Endothelial cell of umbilical vein (primary cell): ENCODE measurements at regions not wholly inside any gene's neighbourhood (a gene's known extent, or its start where the extent isn't known, plus 50 kb on each side); places are given as distances from the start of the nearest gene placed in this dataset.
A peak's percentile ranks its signal among the peaks of the same experiment; 100 is the strongest.

ENCODE experiments used
- BruUV-seq: library from RNA; stranded (reverse); fragments of 400-500 nt; replicated peaks from 2 replicates; lab custom pipeline; 2021; lab: Mats Ljungman, UMichigan
- CTCF ChIA-PET: fragments of 300-600, 350-600 bp; sonication (Branson Sonifier 250); formaldehyde crosslinking; loops from one replicate; lab custom pipeline; 2021; ENCODE audit warnings: antibody characterized with exemption, inconsistent platforms; lab: Charles Lee
- POLR2A ChIA-PET: fragments of 300-600, 350-600 bp; sonication (Branson Sonifier 250); formaldehyde crosslinking; loops from one replicate; lab custom pipeline; 2021; ENCODE audit warnings: antibody characterized with exemption, inconsistent platforms; lab: Charles Lee
- DNase-seq: peaks from one replicate; pipeline ENCODE4 v3.0.0-alpha.2; 2011; ENCODE audit warnings: low read depth, low spot score
- FAIRE-seq: peaks from 2 replicates; lab custom pipeline; 2011; peaks lifted over from hg19 to GRCh38; lab: Jason Lieb, UNC
- H2AFZ ChIP-seq: 2 replicates; pipeline ENCODE4 v1.6.0; 2012; ENCODE audit warnings: low read depth, low read length, control low read depth, inconsistent platforms
- H3K27ac ChIP-seq: 2 replicates; pipeline ENCODE4 v1.5.1; 2011; ENCODE audit warnings: low read depth, mild to moderate bottlenecking, control low read depth, low read length, moderate library complexity; ENCODE audit not compliant: insufficient read depth
- H3K27me3 ChIP-seq, 2 experiments: 2 replicates each; pipeline versions ENCODE4 v1.6.0 to v1.6.1; 2011; ENCODE audit warnings: low read length in 2 of 2, mixed read lengths in 1 of 2; ENCODE audit not compliant: control insufficient read depth in 2 of 2, insufficient read depth in 2 of 2
- H3K36me3 ChIP-seq, 2 experiments: 2 replicates in 1 of 2; 3 replicates in 1 of 2; pipeline ENCODE4 v1.5.1; 2011; ENCODE audit warnings: low read length in 2 of 2, mild to moderate bottlenecking in 1 of 2, moderate library complexity in 1 of 2; ENCODE audit not compliant: control insufficient read depth in 2 of 2, insufficient read depth in 2 of 2; ENCODE audit errors: extremely low read depth in 1 of 2
- H3K4me1 ChIP-seq: 3 replicates; pipeline ENCODE4 v1.5.1; 2011; ENCODE audit warnings: mild to moderate bottlenecking, low read length; ENCODE audit not compliant: control insufficient read depth, insufficient read depth; ENCODE audit errors: extremely low read depth
- H3K4me2 ChIP-seq: 2 replicates; pipeline ENCODE4 v1.6.1; 2011; ENCODE audit warnings: low read length, control low read depth, mixed read lengths; ENCODE audit not compliant: insufficient read depth
- H3K4me3 ChIP-seq, 3 experiments: fragments of 200-600 bp in 1 of 3; sonication (generic), shearing (Covaris generic) in 1 of 3; replicated peaks in 1 of 3; 2 replicates each; pipeline ENCODE4 v1.5.1; 2011 to 2016; ENCODE audit warnings: control low read depth in 3 of 3, low read length in 3 of 3, mild to moderate bottlenecking in 2 of 3, inconsistent platforms in 1 of 3, low read depth in 1 of 3, moderate library complexity in 1 of 3; ENCODE audit not compliant: insufficient read depth in 1 of 3
- H3K79me2 ChIP-seq: 2 replicates; pipeline ENCODE4 v1.6.0; 2012; ENCODE audit warnings: low read length, inconsistent platforms; ENCODE audit not compliant: control insufficient read depth, insufficient read depth
- H3K9ac ChIP-seq: replicated peaks from 2 replicates; pipeline ENCODE3; 2011; ENCODE audit warnings: low read length, control low read depth; ENCODE audit not compliant: insufficient read depth; ENCODE audit errors: extremely low read depth
- H3K9me1 ChIP-seq: replicated peaks from 3 replicates; pipeline ENCODE4 v1.6.0; 2011; ENCODE audit warnings: mild to moderate bottlenecking, low read length; ENCODE audit not compliant: control insufficient read depth, insufficient read depth; ENCODE audit errors: extremely low read depth
- H3K9me3 ChIP-seq: replicated peaks from 2 replicates; pipeline ENCODE4 v1.5.1; 2012; ENCODE audit warnings: low read length, inconsistent platforms; ENCODE audit not compliant: control insufficient read depth, insufficient read depth
- H4K20me1 ChIP-seq: replicated peaks from 2 replicates; pipeline ENCODE3; 2011; ENCODE audit warnings: mild to moderate bottlenecking, low read length; ENCODE audit not compliant: control insufficient read depth, insufficient read depth; ENCODE audit errors: extremely low read depth
- CTCF ChIP-seq, 2 donors: IDR thresholded peaks; 1 replicate in 1 of 2; 2 replicates in 1 of 2; pipeline ENCODE4 v1.5.1; 2011; ENCODE audit warnings: low read length in 2 of 2, mild to moderate bottlenecking in 2 of 2, moderate library complexity in 2 of 2, control low read depth in 1 of 2, inconsistent platforms in 1 of 2, low read depth in 1 of 2; ENCODE audit not compliant: insufficient read depth in 1 of 2; ENCODE audit errors: extremely low read depth in 1 of 2
- EZH2 ChIP-seq: IDR thresholded peaks from 2 replicates; pipeline ENCODE4 v1.6.1; 2012; ENCODE audit warnings: borderline replicate concordance, low read depth, mild to moderate bottlenecking, moderate library complexity, low read length, inconsistent platforms; ENCODE audit not compliant: severe bottlenecking
- FOS ChIP-seq: IDR thresholded peaks from 2 replicates; pipeline ENCODE4 v1.6.1; 2011; ENCODE audit warnings: mild to moderate bottlenecking, low read length, moderate library complexity, borderline replicate concordance; ENCODE audit not compliant: insufficient read depth
- GATA2 ChIP-seq: IDR thresholded peaks from 2 replicates; pipeline ENCODE4 v1.7.0; 2011; ENCODE audit warnings: low read depth, mild to moderate bottlenecking, moderate library complexity, mixed read lengths, low read length; ENCODE audit not compliant: insufficient read length, insufficient read depth
- JUN ChIP-seq: IDR thresholded peaks from 2 replicates; pipeline ENCODE4 v1.6.1; 2011; ENCODE audit warnings: borderline replicate concordance, low read depth; ENCODE audit not compliant: insufficient read length, insufficient read depth
- MAX ChIP-seq: IDR thresholded peaks from 2 replicates; pipeline ENCODE4 v1.6.1; 2011; ENCODE audit not compliant: insufficient read depth, insufficient read length
- MYC ChIP-seq: IDR thresholded peaks from one replicate; pipeline ENCODE4 v1.6.1; 2011; ENCODE audit warnings: mild to moderate bottlenecking, low read depth, low read length
- POLR2A ChIP-seq: IDR thresholded peaks from 2 replicates; pipeline ENCODE4 v1.6.1; 2012; ENCODE audit warnings: low read depth, mild to moderate bottlenecking, control low read depth, low read length
- POLR2AphosphoS5 ChIP-seq: IDR thresholded peaks from 2 replicates; pipeline ENCODE4 v1.6.1; 2012; ENCODE audit warnings: low read depth, mild to moderate bottlenecking, control low read depth, low read length, moderate library complexity; ENCODE audit not compliant: insufficient read depth
- dilution Hi-C: fragments of 300-500 bp; cut with MboI; formaldehyde crosslinking; loops from one replicate; pipeline ENCODE4 v1.15.0; 2019; ENCODE audit warnings: low sequenced_read_pairs; ENCODE audit not compliant: extremely low pct_ligation_motif_present
- intact Hi-C: fragments of 100-400 bp; cut with micrococcal nuclease; formaldehyde crosslinking; loops from one replicate; pipeline ENCODE4 v1.10.0; 2022

- ChIA-PET POLR2A (no interaction called here), CTCF (interaction anchor here (0.9 to 1.8 kb wide), 3 partner anchors 8 to 18 kb away, joined by 3 to 7 read pairs (median 4); no protein-coding TSS in a partner anchor)
- Histone ChIP-seq H3K4me1 (peaks cover 7% of the 10 kb centered on the region), H3K27ac (no peak overlapping the region), H3K9ac (no peak overlapping the region), H3K4me3 (no peak overlapping the region), H4K20me1 (no peaks in the 10 kb centered on the region), H3K27me3 (no peaks in the 10 kb centered on the region), H3K9me3 (no peaks in the 10 kb centered on the region), H3K9me1 (no peaks in the 10 kb centered on the region), H2AFZ (no peak overlapping the region), H3K79me2 (no peaks in the 10 kb centered on the region), H3K4me2 (no peak overlapping the region), H3K36me3 (no peaks in the 10 kb centered on the region)
- DNase-seq (peak; percentile 27), FAIRE-seq (no peak)
- dilution Hi-C loops (no loop called here), intact Hi-C loops (no loop called here)
- BruUV-seq = no TSS peak
- no peak for TF ChIP-seq GATA2
- TF ChIP-seq MYC = no peak
- TF ChIP-seq POLR2AphosphoS5 = no peak
- no peak for TF ChIP-seq JUN
- TF ChIP-seq CTCF (IDR thresholded peaks at IDR 0.05; ENCODE audit: extremely low read depth in 1 of 2, insufficient read depth in 1 of 2, low read depth in 1 of 2, low read length in 2 of 2) = no peak
- no peak for TF ChIP-seq FOS
- no peak for TF ChIP-seq MAX
- no peak for TF ChIP-seq EZH2
- no peak for TF ChIP-seq POLR2A
Observed at GRCh38 chr21:16579538-16579937, 849.8 kb downstream of the USP25 start.
